PC-9 (cell line): ENCODE measurements at regions not wholly inside any gene's neighbourhood (a gene's known extent, or its start where the extent isn't known, plus 50 kb on each side); places are given as distances from the start of the nearest gene placed in this dataset.

ENCODE experiments used
- BruUV-seq: library from RNA; stranded (reverse); fragments of 400-500 nt; replicated peaks from 2 replicates; lab custom pipeline; 2021; lab: Mats Ljungman, UMichigan
- CTCF ChIA-PET: fragments of 300-600 bp; sonication (Branson Sonifier 250); formaldehyde crosslinking; loops from one replicate; lab custom pipeline; 2022; ENCODE audit warnings: antibody characterized with exemption; lab: Charles Lee
- POLR2A ChIA-PET: fragments of 300-600 bp; sonication (Branson Sonifier 250); formaldehyde crosslinking; loops from one replicate; lab custom pipeline; 2022; ENCODE audit warnings: antibody characterized with exemption; ENCODE audit not compliant: unreplicated experiment; lab: Charles Lee
- DNase-seq, 2 experiments: peaks; one replicate each; pipeline versions ENCODE4 v3.0.0 to v3.0.0-alpha.2; 2015 to 2022; ENCODE audit warnings: mixed read lengths in 1 of 2
- H2AFZ ChIP-seq: fragments of 200-600 bp; sonication (generic); 2 replicates; pipeline ENCODE4 v1.8.1; 2017; ENCODE audit warnings: antibody characterized with exemption
- H3F3A ChIP-seq: fragments of 200-600 bp; sonication (generic); 2 replicates; pipeline ENCODE4 v1.8.1; 2017; ENCODE audit warnings: antibody characterized with exemption, mild to moderate bottlenecking, low read depth; ENCODE audit not compliant: insufficient read depth
- H3K27ac ChIP-seq: fragments of 200-600 bp; sonication (generic); 2 replicates; pipeline ENCODE4 v1.6.1; 2016; ENCODE audit warnings: mixed run types
- H3K27me3 ChIP-seq: fragments of 200-600 bp; sonication (generic); 2 replicates; pipeline ENCODE4 v1.6.1; 2016; ENCODE audit warnings: low read depth, mixed run types; ENCODE audit not compliant: insufficient read depth
- H3K36me3 ChIP-seq: fragments of 200-600 bp; sonication (generic); 2 replicates; pipeline ENCODE4 v1.6.1; 2016; ENCODE audit warnings: low read depth, mixed run types
- H3K4me1 ChIP-seq: fragments of 200-600 bp; sonication (generic); replicated peaks from 2 replicates; pipeline ENCODE4 v1.6.1; 2016; ENCODE audit warnings: mixed run types; ENCODE audit not compliant: insufficient read depth
- H3K4me2 ChIP-seq: fragments of 200-600 bp; sonication (generic); 2 replicates; pipeline ENCODE4 v1.6.1; 2017; ENCODE audit warnings: mixed run types
- H3K4me3 ChIP-seq: fragments of 200-600 bp; sonication (generic); 2 replicates; pipeline ENCODE4 v1.6.1; 2016; ENCODE audit warnings: mixed run types
- H3K79me2 ChIP-seq: fragments of 200-600 bp; sonication (generic); 2 replicates; pipeline ENCODE4 v1.6.1; 2017; ENCODE audit warnings: low read depth, mixed run types
- H3K9me2 ChIP-seq: fragments of 200-600 bp; sonication (generic); 2 replicates; pipeline ENCODE4 v1.8.1; 2017; ENCODE audit warnings: mild to moderate bottlenecking; ENCODE audit not compliant: insufficient read depth
- H3K9me3 ChIP-seq: fragments of 200-600 bp; sonication (generic); 2 replicates; pipeline ENCODE4 v1.8.1; 2016; ENCODE audit warnings: low read depth; ENCODE audit not compliant: insufficient read depth
- H4K20me1 ChIP-seq: fragments of 200-600 bp; sonication (generic); 2 replicates; pipeline ENCODE4 v1.8.1; 2017; ENCODE audit not compliant: insufficient read depth
- EZH2 ChIP-seq: fragments of 200-600 bp; sonication (generic); IDR thresholded peaks from 2 replicates; pipeline ENCODE4 v1.8.0; 2017; ENCODE audit warnings: antibody characterized with exemption, low read depth
- intact Hi-C: fragments of 100-400 bp; cut with micrococcal nuclease; formaldehyde crosslinking; loops from one replicate; pipeline ENCODE4 v1.10.0; 2022; ENCODE audit not compliant: unreplicated experiment
- TF ChIP-seq, protein P1 (sequence below): fragments of 200-600 bp; sonication (generic); conservative IDR thresholded peaks from 2 replicates; pipeline ENCODE4 v1.6.1; 2017; ENCODE audit warnings: mixed run types, antibody characterized with exemption, mild to moderate bottlenecking, moderate library complexity

DNA sequence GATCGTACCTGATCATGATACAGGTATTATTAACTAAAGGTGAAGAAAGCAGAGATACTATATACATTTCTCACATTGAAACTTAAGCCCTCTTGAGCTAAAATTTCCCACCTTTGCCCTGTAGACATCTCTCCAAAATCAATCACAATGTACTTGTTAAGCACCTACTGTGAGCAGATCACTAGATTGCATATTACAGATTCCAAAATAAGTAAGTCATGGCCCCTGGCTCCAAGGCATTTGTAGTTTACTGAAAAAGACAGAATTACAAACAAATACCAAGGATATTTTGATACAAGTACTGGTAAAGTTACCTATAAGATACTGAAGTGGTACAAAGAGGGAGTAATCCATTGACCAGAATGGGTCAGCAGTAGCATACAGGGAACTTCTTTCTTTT is 455.3 kb downstream of the STK39 start:
- Histone ChIP-seq H3K9me3 (no peaks in the 10 kb centered on the region), H3K36me3 (no peaks in the 10 kb centered on the region), H3K27me3 (no peaks in the 10 kb centered on the region), H3K4me3 (no peak overlapping the region), H3K79me2 (no peaks in the 10 kb centered on the region), H3K9me2 (no peaks in the 10 kb centered on the region), H3K4me1 (no peaks in the 10 kb centered on the region), H3F3A (no peaks in the 10 kb centered on the region), H3K27ac (no peak overlapping the region), H4K20me1 (no peaks in the 10 kb centered on the region), H2AFZ (no peak overlapping the region), H3K4me2 (no peak overlapping the region)
- TF ChIP-seq, protein P1, sequence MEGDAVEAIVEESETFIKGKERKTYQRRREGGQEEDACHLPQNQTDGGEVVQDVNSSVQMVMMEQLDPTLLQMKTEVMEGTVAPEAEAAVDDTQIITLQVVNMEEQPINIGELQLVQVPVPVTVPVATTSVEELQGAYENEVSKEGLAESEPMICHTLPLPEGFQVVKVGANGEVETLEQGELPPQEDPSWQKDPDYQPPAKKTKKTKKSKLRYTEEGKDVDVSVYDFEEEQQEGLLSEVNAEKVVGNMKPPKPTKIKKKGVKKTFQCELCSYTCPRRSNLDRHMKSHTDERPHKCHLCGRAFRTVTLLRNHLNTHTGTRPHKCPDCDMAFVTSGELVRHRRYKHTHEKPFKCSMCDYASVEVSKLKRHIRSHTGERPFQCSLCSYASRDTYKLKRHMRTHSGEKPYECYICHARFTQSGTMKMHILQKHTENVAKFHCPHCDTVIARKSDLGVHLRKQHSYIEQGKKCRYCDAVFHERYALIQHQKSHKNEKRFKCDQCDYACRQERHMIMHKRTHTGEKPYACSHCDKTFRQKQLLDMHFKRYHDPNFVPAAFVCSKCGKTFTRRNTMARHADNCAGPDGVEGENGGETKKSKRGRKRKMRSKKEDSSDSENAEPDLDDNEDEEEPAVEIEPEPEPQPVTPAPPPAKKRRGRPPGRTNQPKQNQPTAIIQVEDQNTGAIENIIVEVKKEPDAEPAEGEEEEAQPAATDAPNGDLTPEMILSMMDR: no peak
- TF ChIP-seq EZH2: no peak
- ChIA-PET POLR2A (no interaction called here), CTCF (no interaction called here)
- no peak for DNase-seq
- intact Hi-C loops: no loop called here
- no TSS peak for BruUV-seq

DNA sequence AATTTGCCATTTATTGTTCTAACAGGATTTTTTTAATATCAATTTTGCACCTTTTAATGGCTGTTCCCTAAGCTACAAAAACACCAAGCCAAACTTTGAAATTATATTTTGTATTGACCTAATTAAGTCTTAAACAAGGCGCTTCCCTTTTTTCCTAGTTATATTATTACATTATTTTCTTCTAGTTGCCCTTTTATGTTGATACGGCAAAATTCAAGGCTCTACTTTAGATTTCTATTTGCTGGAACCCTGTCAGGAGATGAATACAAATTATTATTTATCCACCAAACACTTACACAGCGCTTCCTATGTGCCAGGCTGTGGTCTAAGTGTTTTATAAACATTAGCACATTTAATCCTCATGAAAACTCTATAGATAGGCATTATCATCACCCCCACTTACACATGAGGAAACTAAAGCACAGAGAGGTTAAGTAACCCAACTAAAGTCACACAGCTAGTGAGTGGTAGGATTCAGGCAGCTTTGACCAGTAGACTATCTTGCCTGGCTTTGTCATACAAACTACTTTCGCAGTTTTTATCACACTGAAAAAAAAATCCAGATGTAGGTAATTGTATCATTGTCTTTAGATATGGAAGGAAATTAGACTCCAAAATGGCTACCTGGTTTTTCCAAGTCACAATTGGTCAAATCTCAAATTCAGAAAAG is 456.5 kb downstream of the STK39 start:
- Histone ChIP-seq H3K4me2 (no peak overlapping the region), H3K79me2 (no peaks in the 10 kb centered on the region), H3K9me3 (no peaks in the 10 kb centered on the region), H3K4me3 (no peak overlapping the region), H3K9me2 (no peaks in the 10 kb centered on the region), H3K27me3 (no peaks in the 10 kb centered on the region), H3F3A (no peaks in the 10 kb centered on the region), H3K27ac (no peak overlapping the region), H3K4me1 (no peaks in the 10 kb centered on the region), H4K20me1 (no peaks in the 10 kb centered on the region), H3K36me3 (no peaks in the 10 kb centered on the region), H2AFZ (no peak overlapping the region)
- TF ChIP-seq, protein P1: no peak
- TF ChIP-seq EZH2: no peak
- ChIA-PET CTCF (no interaction called here), POLR2A (no interaction called here)
- intact Hi-C loops: no loop called here
- BruUV-seq: no TSS peak
- no peak for DNase-seq

DNA sequence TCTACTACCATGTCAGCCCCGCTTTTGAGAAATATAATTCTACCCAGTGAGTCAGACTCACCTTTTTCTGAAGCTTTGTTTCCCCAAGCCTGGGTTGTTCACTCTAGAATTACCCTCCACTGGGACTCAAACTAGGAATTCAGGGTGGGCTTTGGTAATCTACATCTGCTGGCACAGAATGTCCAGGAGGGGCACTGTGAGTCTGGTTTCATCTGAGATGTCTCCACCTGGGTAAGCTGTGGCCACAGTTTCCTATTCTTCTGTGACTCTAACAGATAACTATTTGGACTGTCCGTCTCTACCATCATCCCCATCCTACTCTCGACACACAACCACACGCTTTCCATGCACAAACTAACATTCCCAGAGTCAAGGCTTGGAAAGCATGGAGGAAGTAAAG is 457.2 kb downstream of the STK39 start:
- intact Hi-C loops: no loop called here
- ChIA-PET CTCF (no interaction called here), POLR2A (no interaction called here)
- H3K9me3 ChIP-seq: no peaks in the 10 kb centered on the region
- no peaks in the 10 kb centered on the region for H4K20me1 ChIP-seq
- no peaks in the 10 kb centered on the region for H3K27me3 ChIP-seq
- no TSS peak for BruUV-seq
- no peaks in the 10 kb centered on the region for H3K36me3 ChIP-seq
- H3K79me2 ChIP-seq: no peaks in the 10 kb centered on the region
- no peaks in the 10 kb centered on the region for H3F3A ChIP-seq
- no peaks in the 10 kb centered on the region for H3K9me2 ChIP-seq
- no peak overlapping the region for H3K4me2 ChIP-seq
- TF ChIP-seq, protein P1: no peak
- no peak for TF ChIP-seq EZH2
- no peak overlapping the region for H3K27ac ChIP-seq
- H2AFZ ChIP-seq: no peak overlapping the region
- no peak overlapping the region for H3K4me3 ChIP-seq
- no peak for DNase-seq
- no peaks in the 10 kb centered on the region for H3K4me1 ChIP-seq
